ENCODE measurements at regions not wholly inside any gene's neighbourhood (a gene's known extent, or its start where the extent isn't known, plus 50 kb on each side); places are given as distances from the start of the nearest gene placed in this dataset.

DNA sequence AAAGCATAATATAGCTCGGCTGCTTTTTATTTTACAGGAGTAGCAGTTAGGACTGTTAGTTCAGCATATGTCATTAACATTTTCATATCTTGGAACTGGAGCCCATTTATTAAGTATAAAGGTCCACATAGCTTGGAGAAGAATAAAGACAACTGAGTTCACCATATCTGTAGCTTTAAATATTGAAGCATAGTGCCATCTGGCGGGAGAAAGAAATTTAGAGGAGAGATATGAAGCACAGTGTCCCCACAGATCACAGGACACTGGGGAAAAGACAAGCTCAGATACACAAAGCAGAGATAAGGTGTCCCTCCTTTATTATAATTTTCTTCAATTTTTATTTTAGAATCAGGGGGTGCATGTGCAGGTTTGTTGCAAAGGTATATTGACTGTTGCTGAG, 104.7 kb upstream of the FREM2 start:
- TF ChIP-seq, protein P1, sequence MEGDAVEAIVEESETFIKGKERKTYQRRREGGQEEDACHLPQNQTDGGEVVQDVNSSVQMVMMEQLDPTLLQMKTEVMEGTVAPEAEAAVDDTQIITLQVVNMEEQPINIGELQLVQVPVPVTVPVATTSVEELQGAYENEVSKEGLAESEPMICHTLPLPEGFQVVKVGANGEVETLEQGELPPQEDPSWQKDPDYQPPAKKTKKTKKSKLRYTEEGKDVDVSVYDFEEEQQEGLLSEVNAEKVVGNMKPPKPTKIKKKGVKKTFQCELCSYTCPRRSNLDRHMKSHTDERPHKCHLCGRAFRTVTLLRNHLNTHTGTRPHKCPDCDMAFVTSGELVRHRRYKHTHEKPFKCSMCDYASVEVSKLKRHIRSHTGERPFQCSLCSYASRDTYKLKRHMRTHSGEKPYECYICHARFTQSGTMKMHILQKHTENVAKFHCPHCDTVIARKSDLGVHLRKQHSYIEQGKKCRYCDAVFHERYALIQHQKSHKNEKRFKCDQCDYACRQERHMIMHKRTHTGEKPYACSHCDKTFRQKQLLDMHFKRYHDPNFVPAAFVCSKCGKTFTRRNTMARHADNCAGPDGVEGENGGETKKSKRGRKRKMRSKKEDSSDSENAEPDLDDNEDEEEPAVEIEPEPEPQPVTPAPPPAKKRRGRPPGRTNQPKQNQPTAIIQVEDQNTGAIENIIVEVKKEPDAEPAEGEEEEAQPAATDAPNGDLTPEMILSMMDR (IDR thresholded peaks at IDR 0.05 in 4 of 5, conservative IDR thresholded peaks at IDR 0.05 in 1 of 5) = peak in 1 of 5 experiments; percentile 24
- no peak for TF ChIP-seq POLR2A (IDR thresholded peaks at IDR 0.05)
